DND-41 (cell line): ENCODE measurements at regions not wholly inside any gene's neighbourhood (a gene's known extent, or its start where the extent isn't known, plus 50 kb on each side); places are given as distances from the start of the nearest gene placed in this dataset.

Experiments used
- CTCF ChIP-seq: IDR thresholded peaks from 2 replicates; pipeline ENCODE4 v1.5.1; 2012; ENCODE audit warnings: borderline replicate concordance, low read length, moderate library complexity, mild to moderate bottlenecking; ENCODE audit not compliant: poor library complexity, severe bottlenecking; ENCODE audit errors: extremely low read depth
- EZH2 ChIP-seq: IDR thresholded peaks from 3 replicates; pipeline ENCODE4 v1.6.1; 2012; ENCODE audit warnings: borderline replicate concordance, low read depth, mild to moderate bottlenecking, moderate library complexity, low read length, inconsistent platforms; ENCODE audit not compliant: severe bottlenecking

GRCh38 chr10:85407088-85407487 lies 959.5 kb downstream of the GRID1 start:
- TF ChIP-seq CTCF (no peak), EZH2 (no peak)
